Peyer's patch (tissue), 4 donors: ENCODE measurements at regions not wholly inside any gene's neighbourhood (a gene's known extent, or its start where the extent isn't known, plus 50 kb on each side); places are given as distances from the start of the nearest gene placed in this dataset.

ENCODE experiments used
- POLR2A ChIP-seq, 2 donors: fragments of 450-650 bp; IDR thresholded peaks; one replicate each; pipeline ENCODE4 v1.5.1; 2017; ENCODE audit warnings: antibody characterized with exemption in 2 of 2, mild to moderate bottlenecking in 2 of 2, moderate library complexity in 2 of 2
- TF ChIP-seq, protein P1 (sequence below), 6 experiments: fragments of 450-650 bp in 4 of 6; fragments of 200-600 bp in 2 of 6; sonication (generic) in 1 of 6; IDR thresholded peaks; one replicate each; pipeline ENCODE4 v1.5.1; 2017 to 2019; ENCODE audit warnings: antibody characterized with exemption in 6 of 6, mild to moderate bottlenecking in 3 of 6, moderate library complexity in 1 of 6

DNA sequence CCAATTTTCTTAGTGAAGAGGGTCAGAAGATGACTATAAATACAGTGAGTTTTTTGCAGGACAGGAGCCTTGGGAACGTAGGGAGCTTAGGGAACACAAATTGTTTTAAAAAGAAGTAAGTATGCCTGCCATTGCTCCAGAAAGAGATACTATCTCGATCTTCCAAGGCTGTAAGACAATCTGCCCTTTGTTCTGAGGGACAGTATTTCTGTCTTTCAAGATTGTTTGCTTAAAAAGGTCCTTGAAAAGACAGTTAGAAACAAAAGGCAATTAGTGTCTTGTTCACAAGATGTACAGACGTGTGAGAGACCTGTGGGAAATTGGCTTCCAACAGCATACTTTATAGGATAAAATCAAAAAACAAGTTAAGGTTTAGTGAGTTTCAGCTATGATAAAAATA lies 321.2 kb upstream of the FAR2 start:
- TF ChIP-seq, protein P1, sequence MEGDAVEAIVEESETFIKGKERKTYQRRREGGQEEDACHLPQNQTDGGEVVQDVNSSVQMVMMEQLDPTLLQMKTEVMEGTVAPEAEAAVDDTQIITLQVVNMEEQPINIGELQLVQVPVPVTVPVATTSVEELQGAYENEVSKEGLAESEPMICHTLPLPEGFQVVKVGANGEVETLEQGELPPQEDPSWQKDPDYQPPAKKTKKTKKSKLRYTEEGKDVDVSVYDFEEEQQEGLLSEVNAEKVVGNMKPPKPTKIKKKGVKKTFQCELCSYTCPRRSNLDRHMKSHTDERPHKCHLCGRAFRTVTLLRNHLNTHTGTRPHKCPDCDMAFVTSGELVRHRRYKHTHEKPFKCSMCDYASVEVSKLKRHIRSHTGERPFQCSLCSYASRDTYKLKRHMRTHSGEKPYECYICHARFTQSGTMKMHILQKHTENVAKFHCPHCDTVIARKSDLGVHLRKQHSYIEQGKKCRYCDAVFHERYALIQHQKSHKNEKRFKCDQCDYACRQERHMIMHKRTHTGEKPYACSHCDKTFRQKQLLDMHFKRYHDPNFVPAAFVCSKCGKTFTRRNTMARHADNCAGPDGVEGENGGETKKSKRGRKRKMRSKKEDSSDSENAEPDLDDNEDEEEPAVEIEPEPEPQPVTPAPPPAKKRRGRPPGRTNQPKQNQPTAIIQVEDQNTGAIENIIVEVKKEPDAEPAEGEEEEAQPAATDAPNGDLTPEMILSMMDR (IDR thresholded peaks at IDR 0.05), result no peak
- no peak for TF ChIP-seq POLR2A (IDR thresholded peaks at IDR 0.05)
